Thyroid gland (tissue), 4 donors: ENCODE measurements at regions not wholly inside any gene's neighbourhood (a gene's known extent, or its start where the extent isn't known, plus 50 kb on each side); places are given as distances from the start of the nearest gene placed in this dataset.

Source experiments
- CTCF ChIP-seq, 6 experiments: fragments of 200-600 bp in 3 of 6; fragments of 450-650 bp in 3 of 6; sonication (generic) in 3 of 6; IDR thresholded peaks; one replicate each; pipeline ENCODE4 v1.5.1; 2016 to 2019; ENCODE audit warnings: antibody characterized with exemption in 6 of 6, mild to moderate bottlenecking in 2 of 6, inconsistent platforms in 1 of 6, moderate library complexity in 1 of 6
- POLR2A ChIP-seq, 2 donors: fragments of 450-650 bp; IDR thresholded peaks; one replicate each; pipeline ENCODE4 v1.6.1; 2017; ENCODE audit warnings: antibody characterized with exemption in 2 of 2, mild to moderate bottlenecking in 2 of 2, moderate library complexity in 1 of 2

GRCh38 chr7:118517275-118517674 lies 292.8 kb downstream of the ANKRD7 start:
- TF ChIP-seq CTCF (IDR thresholded peaks at IDR 0.05) = no peak
- no peak for TF ChIP-seq POLR2A (IDR thresholded peaks at IDR 0.05)
